H1 (cell line): ENCODE measurements at regions not wholly inside any gene's neighbourhood (a gene's known extent, or its start where the extent isn't known, plus 50 kb on each side); places are given as distances from the start of the nearest gene placed in this dataset.

ENCODE experiments used
- BCL11A ChIP-seq, 2 experiments: IDR thresholded peaks; one replicate each; pipeline ENCODE4 v1.6.1; 2011; ENCODE audit warnings: low read depth in 2 of 2, low read length in 2 of 2, mild to moderate bottlenecking in 2 of 2
- HDAC6 ChIP-seq: IDR thresholded peaks from one replicate; pipeline ENCODE4 v1.7.1; 2012; ENCODE audit warnings: low read depth, mild to moderate bottlenecking, inconsistent platforms, low read length, moderate library complexity
- POLR2A ChIP-seq, 2 experiments: IDR thresholded peaks; 1 replicate in 1 of 2; 2 replicates in 1 of 2; pipeline ENCODE4 v1.6.1; 2011; ENCODE audit warnings: low read depth in 2 of 2, low read length in 2 of 2, mild to moderate bottlenecking in 2 of 2; ENCODE audit errors: control extremely low read depth in 1 of 2
- TBP ChIP-seq: IDR thresholded peaks from 2 replicates; pipeline ENCODE4 v1.6.1; 2011; ENCODE audit warnings: low read depth, low read length, improper control_type of control experiment

GRCh38 chr20:24814556-24815195 lies 134.4 kb upstream of the CST7 start:
- TF ChIP-seq BCL11A (IDR thresholded peaks at IDR 0.05; ENCODE audit: low read depth in 2 of 2, low read length in 2 of 2) (no peak), HDAC6 (no peak), POLR2A (IDR thresholded peaks at IDR 0.05; ENCODE audit: control extremely low read depth in 1 of 2, low read depth in 2 of 2, low read length in 2 of 2) (no peak), TBP (no peak)
